Pancreas (tissue), 10 donors: ENCODE measurements at regions not wholly inside any gene's neighbourhood (a gene's known extent, or its start where the extent isn't known, plus 50 kb on each side); places are given as distances from the start of the nearest gene placed in this dataset.

Source experiments
- ATAC-seq, 4 donors: fragments of 200-7000 bp; cut with Tn5 transposase; one replicate each; pipeline versions ENCODE4 v1.8.0 to v1.9.1; 2020; ENCODE audit warnings: mild to moderate bottlenecking in 4 of 4, moderate library complexity in 4 of 4
- DNase-seq, 6 donors: peaks; one replicate each; pipeline ENCODE4 v3.0.0-alpha.2; 2020
- FAIRE-seq: peaks from 2 replicates; lab custom pipeline; 2012; peaks lifted over from hg19 to GRCh38; lab: Jason Lieb, UNC
- H3K27ac ChIP-seq, 4 donors: fragments of 200-600 bp; sonication (generic); 1 replicate in 3 of 4; 2 replicates in 1 of 4; pipeline versions ENCODE4 v1.5.0 to v1.8.0; 2020
- H3K27me3 ChIP-seq, 4 donors: fragments of 200-600 bp; one replicate each; pipeline ENCODE4 v1.8.0; 2021
- H3K36me3 ChIP-seq, 3 donors: fragments of 200-600 bp; sonication (generic) in 1 of 3; one replicate each; pipeline versions ENCODE4 v1.5.0 to v1.8.0; 2020 to 2021
- H3K4me1 ChIP-seq, 3 donors: fragments of 200-600 bp; one replicate each; pipeline ENCODE4 v1.8.0; 2021
- H3K4me3 ChIP-seq, 4 donors: fragments of 200-600 bp; sonication (generic) in 2 of 4; one replicate each; pipeline versions ENCODE4 v1.5.0 to v1.8.0; 2020 to 2021
- H3K9me3 ChIP-seq, 4 donors: fragments of 200-600 bp; one replicate each; pipeline ENCODE4 v1.8.0; 2021
- CTCF ChIP-seq, 4 donors: fragments of 200-600 bp; sonication (generic) in 3 of 4; IDR thresholded peaks; one replicate each; pipeline versions ENCODE4 v1.5.0 to v1.8.0; 2021; ENCODE audit warnings: antibody characterized with exemption in 4 of 4
- WGBS, 2 donors: extraction: QIAGEN DNeasy Blood & Tissue Kit; methylation state at CpG; one replicate each; pipeline ENCODE4 v1.1.7; 2013; 5-methylcytosine and 5-hydroxymethylcytosine counted together
- intact Hi-C, 3 donors: fragments of 100-400 bp; cut with DNase I; formaldehyde crosslinking; loops; one replicate each; pipeline versions ENCODE4 v1.11.1 to v1.14.2; 2022
- donor health status: healthy with polysubstance abuse.
- donor health status: DM: no; HTN: no; CAD: no; lungs with moderate emphysema.
- donor health status: DM: no; HTN: no; CAD: no.
- donor health status: control.
- donor health status: control.
- donor health status: Bipolar disorder and iron deficiency.
- donor health status: DM: yes; HTN: yes; CAD: no.
- donor health status: DM: no; HTN: no; CAD: no.
- donor health status: DM: no; HTN: no; CAD: no.
- donor health status: DM: yes; HTN: yes; CAD: no.

DNA sequence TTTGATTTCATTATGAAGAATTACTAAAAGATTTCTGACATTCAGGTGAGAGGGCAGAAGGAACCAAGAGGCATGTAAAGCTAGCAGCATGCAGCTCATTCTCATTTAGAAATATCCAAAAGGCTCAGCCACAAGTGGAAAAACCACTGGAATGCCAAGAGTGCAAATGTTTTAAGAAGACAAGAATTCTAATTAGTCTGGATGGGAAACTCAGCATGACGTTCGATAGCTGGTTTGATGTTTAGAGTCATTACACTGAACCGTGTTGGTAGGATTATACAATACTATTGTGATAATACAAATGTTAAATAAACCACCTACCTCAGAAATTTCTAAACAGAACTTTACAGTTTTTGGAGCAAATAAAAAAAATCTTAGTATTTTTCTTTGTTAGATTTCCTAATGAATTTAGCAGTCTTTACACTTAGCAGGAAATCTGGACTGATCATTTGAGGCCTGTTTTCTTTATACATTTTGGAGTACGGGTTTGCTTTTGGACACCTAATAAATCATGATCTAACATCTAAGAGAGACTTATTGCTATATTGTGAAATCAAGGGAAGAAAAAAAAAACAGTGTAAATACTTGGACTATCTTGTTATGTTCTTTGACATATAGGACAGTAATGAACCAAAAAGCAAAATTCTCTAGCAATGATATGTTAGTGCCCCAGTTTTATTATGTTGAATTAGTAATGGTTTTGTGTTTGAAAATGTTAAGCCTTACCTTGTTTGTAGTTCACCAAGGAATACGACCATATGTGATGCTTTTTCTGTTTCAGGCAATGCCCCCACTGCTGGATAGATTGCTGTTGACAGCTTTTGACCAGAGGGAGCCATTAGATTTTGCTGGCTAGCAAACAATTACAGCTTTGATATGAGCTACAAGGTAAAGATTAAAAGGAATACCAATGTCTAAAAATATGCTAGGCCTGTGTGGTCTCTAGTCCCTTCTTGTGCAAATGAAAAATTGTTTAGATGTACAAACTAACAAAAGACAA lies 354.1 kb upstream of the SEMA3A start:
- ATAC-seq (no peak), DNase-seq (no peak), FAIRE-seq (no peak)
- no peak overlapping the region for H3K27ac ChIP-seq
- H3K4me3 ChIP-seq: no peak overlapping the region
- no peaks in the 10 kb centered on the region for H3K36me3 ChIP-seq
- no peaks in the 10 kb centered on the region for H3K27me3 ChIP-seq
- H3K9me3 ChIP-seq: no peaks in the 10 kb centered on the region
- 40 to 43% methylated on average over 5 of the region's 5 CpGs for WGBS, 2 donors
- TF ChIP-seq CTCF (IDR thresholded peaks at IDR 0.05): no peak
- intact Hi-C loops: no loop called here
- no peaks in the 10 kb centered on the region for H3K4me1 ChIP-seq

DNA sequence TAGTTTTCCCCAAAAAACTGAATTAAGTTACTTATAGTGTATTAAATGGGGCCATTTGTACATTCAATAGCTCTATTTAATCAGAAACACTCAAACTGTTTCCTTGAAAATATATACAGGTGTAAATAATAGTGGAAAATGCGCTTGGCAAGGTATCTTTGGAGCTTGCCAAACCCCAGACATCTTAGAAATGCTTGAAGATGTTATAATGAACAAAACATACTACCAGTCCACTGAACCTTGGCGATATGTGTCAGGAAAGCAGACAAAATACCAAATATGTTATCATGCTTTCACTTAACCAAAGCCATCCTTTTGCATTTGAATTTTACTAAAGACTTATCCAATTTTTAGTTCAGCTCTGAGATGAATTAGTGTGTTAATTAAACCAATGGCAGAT lies 352.7 kb upstream of the SEMA3A start:
- ATAC-seq (no peak), FAIRE-seq (no peak), DNase-seq (no peak)
- Histone ChIP-seq H3K9me3 (no peaks in the 10 kb centered on the region), H3K36me3 (no peaks in the 10 kb centered on the region), H3K4me3 (no peak overlapping the region), H3K27me3 (no peaks in the 10 kb centered on the region), H3K4me1 (no peaks in the 10 kb centered on the region), H3K27ac (no peak overlapping the region)
- intact Hi-C loops: no loop called here
- TF ChIP-seq CTCF (IDR thresholded peaks at IDR 0.05): no peak
- WGBS, 2 donors: 84 to 92% methylated on average over 2 of the region's 2 CpGs

- 87 to 88% methylated on average over 12 of the region's 12 CpGs for WGBS, 2 donors
- Histone ChIP-seq H3K4me1 (no peaks in the 10 kb centered on the region), H3K36me3 (no peaks in the 10 kb centered on the region), H3K4me3 (no peak overlapping the region), H3K27ac (no peak overlapping the region), H3K27me3 (no peaks in the 10 kb centered on the region), H3K9me3 (no peaks in the 10 kb centered on the region)
- intact Hi-C loops: no loop called here
- TF ChIP-seq CTCF (IDR thresholded peaks at IDR 0.05): no peak
- DNase-seq (no peak), FAIRE-seq (no peak), ATAC-seq (no peak)
Measured at GRCh38 chr7:84546403-84546802, 351.8 kb upstream of the SEMA3A start.

- FAIRE-seq (no peak), DNase-seq (no peak), ATAC-seq (no peak)
- 81 to 84% methylated on average over 5 of the region's 5 CpGs for WGBS, 2 donors
- H3K4me1 ChIP-seq: no peaks in the 10 kb centered on the region
- no peaks in the 10 kb centered on the region for H3K9me3 ChIP-seq
- no peak overlapping the region for H3K27ac ChIP-seq
- TF ChIP-seq CTCF (IDR thresholded peaks at IDR 0.05): no peak
- H3K4me3 ChIP-seq: no peak overlapping the region
- no peaks in the 10 kb centered on the region for H3K36me3 ChIP-seq
- intact Hi-C loops: no loop called here
- no peaks in the 10 kb centered on the region for H3K27me3 ChIP-seq
Measured at GRCh38 chr7:84538268-84538667, 343.7 kb upstream of the SEMA3A start.
